ENCODE measurements at regions not wholly inside any gene's neighbourhood (a gene's known extent, or its start where the extent isn't known, plus 50 kb on each side); places are given as distances from the start of the nearest gene placed in this dataset.

GRCh38 chr2:200077210-200077650 is 121.8 kb downstream of the MAIP1 start:
- DNase-seq (ENCODE audit: low spot score): no peak
- TF ChIP-seq, protein P1, sequence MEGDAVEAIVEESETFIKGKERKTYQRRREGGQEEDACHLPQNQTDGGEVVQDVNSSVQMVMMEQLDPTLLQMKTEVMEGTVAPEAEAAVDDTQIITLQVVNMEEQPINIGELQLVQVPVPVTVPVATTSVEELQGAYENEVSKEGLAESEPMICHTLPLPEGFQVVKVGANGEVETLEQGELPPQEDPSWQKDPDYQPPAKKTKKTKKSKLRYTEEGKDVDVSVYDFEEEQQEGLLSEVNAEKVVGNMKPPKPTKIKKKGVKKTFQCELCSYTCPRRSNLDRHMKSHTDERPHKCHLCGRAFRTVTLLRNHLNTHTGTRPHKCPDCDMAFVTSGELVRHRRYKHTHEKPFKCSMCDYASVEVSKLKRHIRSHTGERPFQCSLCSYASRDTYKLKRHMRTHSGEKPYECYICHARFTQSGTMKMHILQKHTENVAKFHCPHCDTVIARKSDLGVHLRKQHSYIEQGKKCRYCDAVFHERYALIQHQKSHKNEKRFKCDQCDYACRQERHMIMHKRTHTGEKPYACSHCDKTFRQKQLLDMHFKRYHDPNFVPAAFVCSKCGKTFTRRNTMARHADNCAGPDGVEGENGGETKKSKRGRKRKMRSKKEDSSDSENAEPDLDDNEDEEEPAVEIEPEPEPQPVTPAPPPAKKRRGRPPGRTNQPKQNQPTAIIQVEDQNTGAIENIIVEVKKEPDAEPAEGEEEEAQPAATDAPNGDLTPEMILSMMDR (IDR thresholded peaks at IDR 0.05; ENCODE audit: extremely low read depth, missing control alignments): no peak

- TF ChIP-seq, protein P1 (IDR thresholded peaks at IDR 0.05; ENCODE audit: extremely low read depth, missing control alignments): no peak
- no peak for DNase-seq (ENCODE audit: low spot score)
These were observed 122.5 kb downstream of the MAIP1 start for GRCh38 chr2:200077838-200078237.

DNA sequence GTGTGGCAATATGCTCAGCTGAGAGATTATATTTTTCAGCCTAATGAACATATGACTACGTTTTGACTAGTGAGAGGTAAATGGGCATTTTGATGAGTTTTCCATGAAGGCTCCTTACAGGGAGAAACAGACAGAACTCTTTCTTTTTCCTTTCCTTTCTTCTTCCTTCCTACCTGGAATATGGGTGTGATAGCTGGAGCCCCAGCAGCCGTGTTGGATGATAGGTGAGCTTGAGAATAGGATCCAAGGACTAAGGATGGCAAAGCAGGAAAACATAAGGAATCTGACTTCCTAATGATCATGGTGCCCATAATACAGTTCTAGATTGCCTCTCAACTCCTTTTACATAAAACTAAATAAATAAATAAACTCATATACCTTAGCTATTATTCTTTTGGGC is 124.0 kb downstream of the MAIP1 start:
- DNase-seq (ENCODE audit: low spot score): no peak
- TF ChIP-seq, protein P1 (IDR thresholded peaks at IDR 0.05; ENCODE audit: extremely low read depth, missing control alignments): no peak

GRCh38 chr2:200081236-200081635 is 125.9 kb downstream of the MAIP1 start:
- TF ChIP-seq, protein P1 (IDR thresholded peaks at IDR 0.05; ENCODE audit: extremely low read depth, missing control alignments): no peak
- DNase-seq (ENCODE audit: low spot score): no peak

- TF ChIP-seq, protein P1 (IDR thresholded peaks at IDR 0.05; ENCODE audit: extremely low read depth, missing control alignments): no peak
- DNase-seq (ENCODE audit: low spot score): no peak
These were observed 126.4 kb downstream of the MAIP1 start for GRCh38 chr2:200081811-200082210.

- TF ChIP-seq, protein P1 (IDR thresholded peaks at IDR 0.05; ENCODE audit: extremely low read depth, missing control alignments): no peak
- DNase-seq (ENCODE audit: low spot score): no peak
These were observed 128.7 kb downstream of the MAIP1 start for GRCh38 chr2:200084036-200084435.

DNA sequence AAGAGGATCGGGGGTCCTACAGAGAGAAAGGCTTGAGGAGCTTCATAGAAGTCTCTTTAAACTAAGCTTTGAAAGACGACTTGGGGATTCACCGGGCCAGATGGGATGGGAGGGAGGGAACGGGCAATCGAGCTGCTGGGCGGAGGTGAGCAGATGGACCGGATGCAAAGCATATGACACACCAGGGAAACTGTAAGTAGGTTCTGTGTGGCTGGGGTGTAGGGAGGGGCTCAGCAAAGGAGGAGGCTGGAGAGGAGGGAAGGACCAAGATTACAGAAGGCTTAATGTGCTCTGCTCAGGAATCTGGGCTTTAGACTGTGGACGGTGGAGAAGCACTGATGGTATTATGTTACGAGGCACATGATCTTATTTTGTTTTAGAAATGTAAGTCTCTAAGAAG is 131.5 kb downstream of the MAIP1 start:
- DNase-seq (ENCODE audit: low spot score): no peak
- TF ChIP-seq, protein P1 (IDR thresholded peaks at IDR 0.05; ENCODE audit: extremely low read depth, missing control alignments): no peak

Data from GM20000 (cell line).